Thyroid gland (tissue), 4 donors: ENCODE measurements at regions not wholly inside any gene's neighbourhood (a gene's known extent, or its start where the extent isn't known, plus 50 kb on each side); places are given as distances from the start of the nearest gene placed in this dataset.

Source experiments
- DNase-seq, 2 donors: peaks; one replicate each; pipeline ENCODE4 v3.0.0-alpha.2; 2019
- H3K27ac ChIP-seq, 3 donors: fragments of 200-600 bp; sonication (generic); 1 replicate in 2 of 3; 2 replicates in 1 of 3; pipeline ENCODE4 v1.5.1; 2016 to 2019; ENCODE audit warnings: mild to moderate bottlenecking in 1 of 3, moderate library complexity in 1 of 3
- H3K27me3 ChIP-seq: fragments of 200-600 bp; sonication (generic); one replicate; pipeline ENCODE4 v1.5.1; 2019
- H3K36me3 ChIP-seq, 2 donors: fragments of 200-600 bp; sonication (generic); one replicate each; pipeline ENCODE4 v1.5.1; 2016 to 2019
- H3K4me1 ChIP-seq, 2 donors: fragments of 200-600 bp; sonication (generic); one replicate each; pipeline ENCODE4 v1.5.1; 2017 to 2019
- H3K4me3 ChIP-seq, 3 donors: fragments of 200-600 bp; sonication (generic); replicated peaks in 1 of 3; 1 replicate in 2 of 3; 2 replicates in 1 of 3; pipeline ENCODE4 v1.5.1; 2016; ENCODE audit warnings: mild to moderate bottlenecking in 1 of 3
- H3K9me3 ChIP-seq: fragments of 200-600 bp; sonication (generic); one replicate; pipeline ENCODE4 v1.5.1; 2017
- CTCF ChIP-seq, 6 experiments: fragments of 200-600 bp in 3 of 6; fragments of 450-650 bp in 3 of 6; sonication (generic) in 3 of 6; IDR thresholded peaks; one replicate each; pipeline ENCODE4 v1.5.1; 2016 to 2019; ENCODE audit warnings: antibody characterized with exemption in 6 of 6, mild to moderate bottlenecking in 2 of 6, inconsistent platforms in 1 of 6, moderate library complexity in 1 of 6
- POLR2A ChIP-seq, 2 donors: fragments of 450-650 bp; IDR thresholded peaks; one replicate each; pipeline ENCODE4 v1.6.1; 2017; ENCODE audit warnings: antibody characterized with exemption in 2 of 2, mild to moderate bottlenecking in 2 of 2, moderate library complexity in 1 of 2
- WGBS, 2 donors: methylation state at CpG; one replicate each; pipeline ENCODE4 v1.1.5; 2017; 5-methylcytosine and 5-hydroxymethylcytosine counted together
- intact Hi-C: fragments of 100-400 bp; cut with DNase I; formaldehyde crosslinking; loops from one replicate; pipeline ENCODE4 v1.15.1; 2023

- Histone ChIP-seq H3K9me3 (no peaks in the 10 kb centered on the region), H3K4me3 (no peak overlapping the region), H3K27me3 (no peaks in the 10 kb centered on the region), H3K27ac (no peak overlapping the region), H3K4me1 (peaks cover 3 to 18% of the 10 kb centered on the region in 2 donors), H3K36me3 (no peaks in the 10 kb centered on the region)
- TF ChIP-seq CTCF (IDR thresholded peaks at IDR 0.05) (no peak), POLR2A (IDR thresholded peaks at IDR 0.05) (no peak)
- DNase-seq, result no peak
- intact Hi-C loops, result no loop called here
- 66 to 74% methylated on average over 9 to 10 of the region's 10 CpGs for WGBS, 2 donors
Measured at GRCh38 chr12:124651516-124652273, 84.3 kb upstream of the NCOR2 start.

- Histone ChIP-seq H3K36me3 (no peaks in the 10 kb centered on the region), H3K27ac (no peak overlapping the region), H3K4me1 (peaks cover 3 to 16% of the 10 kb centered on the region in 2 donors), H3K4me3 (no peak overlapping the region), H3K27me3 (no peaks in the 10 kb centered on the region), H3K9me3 (no peaks in the 10 kb centered on the region)
- DNase-seq, result no peak
- intact Hi-C loops, result no loop called here
- WGBS, 2 donors, result 81 to 100% methylated on average over 5 to 6 of the region's 7 CpGs
- no peak for TF ChIP-seq POLR2A (IDR thresholded peaks at IDR 0.05)
- TF ChIP-seq CTCF (IDR thresholded peaks at IDR 0.05), result no peak
Measured at GRCh38 chr12:124650912-124651311, 83.5 kb upstream of the NCOR2 start.

- intact Hi-C loops, result no loop called here
- no peaks in the 10 kb centered on the region for H3K9me3 ChIP-seq
- H3K4me1 ChIP-seq, result no peaks in the 10 kb centered on the region
- DNase-seq, result no peak
- H3K36me3 ChIP-seq, result no peaks in the 10 kb centered on the region
- 76 to 79% methylated on average over 6 of the region's 6 CpGs for whole genome bisulfite sequencing, 2 donors
- H3K27me3 ChIP-seq, result no peaks in the 10 kb centered on the region
- TF ChIP-seq CTCF (IDR thresholded peaks at IDR 0.05) (no peak), POLR2A (IDR thresholded peaks at IDR 0.05) (no peak)
- no peak overlapping the region for H3K27ac ChIP-seq
- no peak overlapping the region for H3K4me3 ChIP-seq
Measured at GRCh38 chr12:124648710-124649384, 81.4 kb upstream of the NCOR2 start.

GRCh38 chr12:124647316-124647715, 79.9 kb upstream of the NCOR2 start:
- H3K9me3 ChIP-seq, result no peaks in the 10 kb centered on the region
- TF ChIP-seq POLR2A (IDR thresholded peaks at IDR 0.05) (no peak), CTCF (IDR thresholded peaks at IDR 0.05) (no peak)

More at GRCh38 chr12:124647316-124647715, 79.9 kb upstream of the NCOR2 start:
- intact Hi-C loops, result no loop called here
- Histone ChIP-seq H3K36me3 (no peaks in the 10 kb centered on the region), H3K27me3 (no peaks in the 10 kb centered on the region), H3K4me1 (no peaks in the 10 kb centered on the region), H3K4me3 (no peak overlapping the region), H3K27ac (no peak overlapping the region)
- WGBS, 2 donors, result 80 to 97% methylated on average over 5 to 6 of the region's 6 CpGs
- no peak for DNase-seq
